ENCODE measurements at regions not wholly inside any gene's neighbourhood (a gene's known extent, or its start where the extent isn't known, plus 50 kb on each side); places are given as distances from the start of the nearest gene placed in this dataset.
A peak's percentile ranks its signal among the peaks of the same experiment; 100 is the strongest.

- TF ChIP-seq ZNF462 (CRISPR knock-in tag; IDR thresholded peaks at IDR 0.05) (no peak), JUNB (IDR thresholded peaks at IDR 0.05; ENCODE audit: unreplicated experiment) (no peak)
Observed at GRCh38 chr7:119879835-119880234, 393.1 kb upstream of the KCND2 start (continued).

- Histone ChIP-seq H3K27me3 (ENCODE audit: insufficient read depth) (no peaks in the 10 kb centered on the region), H4K20me1 (replicated peaks; ENCODE audit: insufficient read depth) (no peaks in the 10 kb centered on the region), H3K4me3 (no peak overlapping the region), H3K9me2 (ENCODE audit: insufficient read depth) (peaks cover 8% of the 10 kb centered on the region; the same call in 1 of the 2 replicates), H3K27ac (ENCODE audit: low read depth) (no peak overlapping the region), H3F3A (replicated peaks; ENCODE audit: low read depth) (no peaks in the 10 kb centered on the region), H3K79me2 (replicated peaks; ENCODE audit: insufficient read depth) (no peaks in the 10 kb centered on the region), H3K4me1 (ENCODE audit: insufficient read depth) (0 out of 2 replicates have a peak, but pooled peaks cover 2% of the 10 kb centered on the region), H3K4me2 (no peak overlapping the region), H3K36me3 (ENCODE audit: insufficient read depth) (no peaks in the 10 kb centered on the region), H2AFZ (peak overlapping the region; percentile 20; the same call in 1 of the 2 replicates)
- H3K9me3 Mint-ChIP-seq: peaks cover 6% of the 10 kb centered on the region
- H3K4me3 Mint-ChIP-seq: no peak overlapping the region
- TF ChIP-seq STAT1 (IDR thresholded peaks at IDR 0.05; ENCODE audit: unreplicated experiment) (no peak), ZNF462 (CRISPR knock-in tag; IDR thresholded peaks at IDR 0.05) (no peak), JUNB (IDR thresholded peaks at IDR 0.05; ENCODE audit: unreplicated experiment) (no peak), CTCF (conservative IDR thresholded peaks at IDR 0.05; ENCODE audit: low read depth in 2 of 2) (no peak), CREB1 (CRISPR knock-in tag; IDR thresholded peaks at IDR 0.05; ENCODE audit: low read depth) (no peak)
- no peak overlapping the region for H3K27ac Mint-ChIP-seq
- peaks cover 8% of the 10 kb centered on the region; the same call in 2 of the 3 replicates for H3K4me1 Mint-ChIP-seq
- H3K36me3 Mint-ChIP-seq (ENCODE audit: low read depth): peaks cover 9% of the 10 kb centered on the region; the same call in 1 of the 3 replicates
- H3K27me3 Mint-ChIP-seq (ENCODE audit: insufficient read depth, low read depth, poor library complexity): no peaks in the 10 kb centered on the region
- no peak for DNase-seq (ENCODE audit: low spot score)
- ATAC-seq: no peak
Observed at GRCh38 chr7:119886007-119886406, 387.0 kb upstream of the KCND2 start.

Data from GM23338 (cell line).